ENCODE measurements at regions not wholly inside any gene's neighbourhood (a gene's known extent, or its start where the extent isn't known, plus 50 kb on each side); places are given as distances from the start of the nearest gene placed in this dataset.

- TF ChIP-seq POLR2A (IDR thresholded peaks at IDR 0.05), result no peak
- TF ChIP-seq, protein P1, sequence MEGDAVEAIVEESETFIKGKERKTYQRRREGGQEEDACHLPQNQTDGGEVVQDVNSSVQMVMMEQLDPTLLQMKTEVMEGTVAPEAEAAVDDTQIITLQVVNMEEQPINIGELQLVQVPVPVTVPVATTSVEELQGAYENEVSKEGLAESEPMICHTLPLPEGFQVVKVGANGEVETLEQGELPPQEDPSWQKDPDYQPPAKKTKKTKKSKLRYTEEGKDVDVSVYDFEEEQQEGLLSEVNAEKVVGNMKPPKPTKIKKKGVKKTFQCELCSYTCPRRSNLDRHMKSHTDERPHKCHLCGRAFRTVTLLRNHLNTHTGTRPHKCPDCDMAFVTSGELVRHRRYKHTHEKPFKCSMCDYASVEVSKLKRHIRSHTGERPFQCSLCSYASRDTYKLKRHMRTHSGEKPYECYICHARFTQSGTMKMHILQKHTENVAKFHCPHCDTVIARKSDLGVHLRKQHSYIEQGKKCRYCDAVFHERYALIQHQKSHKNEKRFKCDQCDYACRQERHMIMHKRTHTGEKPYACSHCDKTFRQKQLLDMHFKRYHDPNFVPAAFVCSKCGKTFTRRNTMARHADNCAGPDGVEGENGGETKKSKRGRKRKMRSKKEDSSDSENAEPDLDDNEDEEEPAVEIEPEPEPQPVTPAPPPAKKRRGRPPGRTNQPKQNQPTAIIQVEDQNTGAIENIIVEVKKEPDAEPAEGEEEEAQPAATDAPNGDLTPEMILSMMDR (IDR thresholded peaks at IDR 0.05), result no peak
- no peak for TF ChIP-seq EP300 (IDR thresholded peaks at IDR 0.05)
- no peak for TF ChIP-seq POLR2AphosphoS5 (IDR thresholded peaks at IDR 0.05)
Observed at GRCh38 chr5:93654676-93655075, 71.7 kb downstream of the NR2F1 start.

All from upper lobe of left lung (tissue), 4 donors.